GM21737 (cell line): ENCODE measurements at regions not wholly inside any gene's neighbourhood (a gene's known extent, or its start where the extent isn't known, plus 50 kb on each side); places are given as distances from the start of the nearest gene placed in this dataset.
"Not testable (repeated sequence)": the region's sequence is repeated elsewhere in the genome, so short reads cannot be mapped to it uniquely, and the experiment has no call there.

Source experiments
- ATAC-seq: cut with Tn5 transposase; IDR thresholded peaks from one replicate; pipeline ENCODE4 v1.9.1; 2021; ENCODE audit warnings: mild to moderate bottlenecking, moderate library complexity; ENCODE audit not compliant: unreplicated experiment

GRCh38 chr16:22436823-22437652, 62.6 kb upstream of the CDR2 start:
- ATAC-seq = peak; percentile 79

DNA sequence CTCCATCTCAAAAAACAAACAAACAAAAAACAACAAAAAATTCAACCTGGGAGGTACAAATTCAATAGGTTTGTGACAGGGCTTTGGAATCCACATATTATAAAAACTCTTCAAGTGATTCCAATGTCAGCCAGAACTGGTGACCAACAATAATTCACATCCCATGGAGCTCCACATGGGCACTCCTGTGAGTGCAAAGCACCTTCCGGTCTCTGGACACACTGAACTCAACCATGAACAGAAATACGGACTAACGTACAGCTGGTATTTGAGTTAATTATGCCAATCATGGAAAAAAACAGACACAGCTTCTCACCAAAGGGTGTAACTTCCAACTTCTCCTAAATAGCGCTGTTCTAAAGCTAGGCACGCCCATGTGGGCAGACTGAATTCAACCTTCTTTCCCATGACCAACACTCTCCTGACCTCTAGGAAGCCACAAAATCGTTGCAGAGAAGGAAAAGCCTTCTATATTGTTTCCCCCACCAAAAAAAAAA, 62.0 kb upstream of the CDR2 start:
- peak; percentile 25 for ATAC-seq

GRCh38 chr16:22431314-22431713, 56.9 kb upstream of the CDR2 start:
- ATAC-seq = not testable (repeated sequence)

DNA sequence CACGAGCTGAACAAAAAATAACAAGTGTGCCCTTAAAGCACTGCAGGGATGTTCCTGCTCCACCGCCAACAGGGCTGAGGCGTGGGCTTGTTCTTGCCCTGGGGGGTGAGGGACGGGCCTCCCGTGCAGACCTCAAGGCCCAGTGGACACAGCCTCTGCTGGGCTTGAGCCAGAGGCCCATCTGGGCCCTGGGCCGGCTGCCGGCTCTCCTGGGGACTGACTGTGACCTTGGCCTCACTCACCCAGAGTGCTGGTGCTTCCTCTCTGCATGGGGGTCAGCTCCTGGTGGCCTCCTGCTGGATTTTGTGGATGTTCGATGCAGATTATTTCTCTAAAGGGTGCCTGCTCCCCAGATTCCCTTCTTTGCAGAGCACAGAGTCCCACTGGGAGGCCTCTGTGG, 54.2 kb upstream of the CDR2 start:
- ATAC-seq = no peak

- ATAC-seq = no peak
Observed at GRCh38 chr16:22427556-22427955, 53.1 kb upstream of the CDR2 start.

DNA sequence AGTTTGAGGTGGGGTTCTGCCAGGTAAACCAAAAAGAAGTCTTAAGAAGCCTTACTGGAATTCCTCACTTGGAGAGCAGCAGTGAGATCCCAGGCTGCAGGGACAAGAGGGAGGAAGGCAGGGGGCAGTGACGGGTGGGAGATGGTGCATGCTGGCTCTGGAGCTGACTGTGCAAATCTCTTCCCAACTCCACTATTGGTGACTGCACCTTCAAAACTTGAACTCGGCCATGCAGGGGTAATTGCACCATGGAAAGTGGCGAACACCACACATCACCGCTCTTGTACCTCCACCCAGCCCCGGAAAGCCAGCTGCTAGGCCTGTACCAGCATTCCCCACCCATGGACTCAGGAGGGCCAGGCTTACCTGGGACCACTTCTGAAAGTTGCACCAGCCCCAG, 51.4 kb upstream of the CDR2 start:
- no peak for ATAC-seq

DNA sequence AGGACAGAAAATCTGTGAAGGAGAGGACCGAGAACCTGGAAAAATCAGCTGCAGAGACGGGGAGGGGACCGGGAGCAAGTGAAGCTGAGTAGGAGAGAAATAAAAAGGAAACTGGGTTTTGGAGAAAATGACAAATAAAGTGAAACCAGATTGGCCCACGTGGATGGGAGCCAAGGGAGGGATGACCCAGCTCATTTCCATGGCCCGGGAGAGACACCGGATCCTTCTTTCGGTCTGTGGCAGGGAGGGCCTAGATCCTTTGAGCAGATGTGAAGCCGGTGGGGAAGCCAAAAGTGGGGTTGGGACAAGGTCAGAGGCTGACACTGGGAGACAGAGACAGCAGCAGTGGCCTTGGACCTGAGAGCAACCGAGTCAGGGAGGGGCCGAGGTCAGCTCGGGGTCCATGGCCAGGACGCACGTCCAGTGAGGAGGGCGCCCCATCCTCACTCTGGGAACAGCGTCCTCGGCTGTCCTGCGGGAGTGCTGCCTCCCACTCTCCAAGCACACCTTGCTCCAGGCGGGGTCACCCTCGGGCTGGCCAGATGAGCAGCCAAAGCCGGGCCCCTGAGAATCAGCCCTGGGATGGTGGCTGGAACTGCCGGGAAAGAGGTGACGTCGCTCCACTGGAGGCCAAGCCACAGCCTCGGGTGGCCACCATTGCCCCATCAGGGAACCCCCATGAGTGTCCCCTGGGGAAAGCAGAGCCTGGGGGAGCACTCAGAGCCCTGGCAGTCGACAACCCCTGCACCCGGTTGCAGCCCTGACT, 50.8 kb upstream of the CDR2 start:
- ATAC-seq = no peak

DNA sequence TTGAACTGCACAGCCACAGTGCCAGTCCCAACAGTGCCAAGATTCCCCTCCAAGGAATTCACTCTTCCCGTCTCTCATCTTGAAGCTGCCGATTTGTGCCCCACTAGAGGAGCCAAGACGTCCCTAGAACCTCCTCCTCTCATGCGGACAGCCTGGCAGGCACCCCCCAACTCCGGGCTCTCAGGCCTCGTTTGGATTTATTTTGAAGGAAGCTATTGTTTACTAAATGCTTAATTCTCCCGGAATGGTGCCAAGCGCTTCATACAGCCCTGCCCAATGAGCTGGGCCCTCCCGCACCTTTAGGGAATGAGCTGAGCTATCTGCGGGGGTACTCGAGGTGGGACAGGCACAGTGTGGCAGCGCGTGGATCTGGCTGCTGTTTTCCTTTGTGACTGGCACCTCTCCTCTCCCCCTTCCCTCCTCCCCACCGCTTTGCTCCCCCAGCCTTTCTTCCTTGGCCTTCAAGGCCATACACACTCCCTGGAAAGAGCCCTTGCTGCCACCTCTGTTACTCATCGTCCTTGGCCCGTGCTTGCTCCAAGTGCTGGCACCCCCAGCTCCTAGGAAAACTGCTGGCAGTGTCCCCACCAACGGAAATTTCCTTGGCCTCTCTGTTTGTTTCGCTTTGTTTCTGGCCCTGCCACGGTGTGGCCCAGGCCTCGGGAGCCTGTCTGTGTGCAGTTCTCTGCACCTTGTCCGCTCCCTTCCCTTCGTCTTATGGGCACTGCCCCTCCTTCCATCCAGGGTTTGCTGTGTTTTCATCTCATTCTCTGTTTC, 49.9 kb upstream of the CDR2 start:
- ATAC-seq = no peak
